Head of caudate nucleus (tissue), 42 donors: ENCODE measurements at regions not wholly inside any gene's neighbourhood (a gene's known extent, or its start where the extent isn't known, plus 50 kb on each side); places are given as distances from the start of the nearest gene placed in this dataset.
A peak's percentile ranks its signal among the peaks of the same experiment; 100 is the strongest.

Experiments
- DNase-seq, 42 donors: peaks; one replicate each; pipeline versions ENCODE4 v3.0.0 to v3.0.0-alpha.2; 2020 to 2021; ENCODE audit warnings: mixed read lengths in 7 of 42
- intact Hi-C: fragments of 100-400 bp; cut with DNase I; formaldehyde crosslinking; loops from one replicate; pipeline ENCODE4 v1.15.0; 2022

DNA sequence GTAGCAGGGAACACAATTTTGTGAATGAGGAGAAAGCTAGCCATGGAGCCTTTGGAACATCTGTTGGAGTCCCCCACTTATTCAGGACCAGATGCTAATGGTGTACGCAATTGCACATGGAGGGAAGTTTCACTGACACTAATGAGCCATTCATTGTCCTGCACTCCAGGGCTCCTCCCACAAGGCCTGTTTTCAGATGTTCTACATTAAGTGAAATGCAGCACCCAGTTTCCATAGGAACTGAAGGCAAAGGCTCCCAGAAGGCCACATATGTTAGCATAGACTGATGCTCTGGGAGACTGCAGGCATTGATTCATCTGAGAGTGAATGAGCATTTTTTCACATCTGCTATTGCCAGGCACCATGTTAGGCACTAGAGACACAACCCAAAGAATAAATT, 399.5 kb downstream of the ETS1 start:
- DNase-seq, result no peak
- intact Hi-C loops, result no loop called here

- DNase-seq, result no peak
- intact Hi-C loops, result no loop called here
Measured at GRCh38 chr11:128187377-128187776, 400.0 kb downstream of the ETS1 start.

DNA sequence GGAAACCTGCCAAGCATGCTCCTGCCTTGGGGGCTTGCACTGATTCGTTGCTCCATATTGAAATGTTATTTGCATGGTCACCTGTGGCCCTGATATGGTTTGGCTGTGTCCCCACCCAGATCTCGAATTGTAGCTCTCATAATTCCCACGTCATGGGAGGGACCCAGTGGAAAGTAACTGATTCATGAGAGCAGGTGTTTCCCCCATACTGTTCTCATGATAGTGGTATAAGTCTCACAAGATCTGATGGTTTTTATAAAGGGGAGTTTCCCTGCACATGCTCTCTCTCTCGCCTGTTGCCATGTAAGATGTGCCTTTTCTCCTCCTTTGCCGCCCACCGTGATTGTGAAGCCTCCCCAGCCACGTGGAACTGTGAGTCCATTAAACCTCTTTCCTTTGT, 402.4 kb downstream of the ETS1 start:
- no peak for DNase-seq
- intact Hi-C loops, result no loop called here

DNA sequence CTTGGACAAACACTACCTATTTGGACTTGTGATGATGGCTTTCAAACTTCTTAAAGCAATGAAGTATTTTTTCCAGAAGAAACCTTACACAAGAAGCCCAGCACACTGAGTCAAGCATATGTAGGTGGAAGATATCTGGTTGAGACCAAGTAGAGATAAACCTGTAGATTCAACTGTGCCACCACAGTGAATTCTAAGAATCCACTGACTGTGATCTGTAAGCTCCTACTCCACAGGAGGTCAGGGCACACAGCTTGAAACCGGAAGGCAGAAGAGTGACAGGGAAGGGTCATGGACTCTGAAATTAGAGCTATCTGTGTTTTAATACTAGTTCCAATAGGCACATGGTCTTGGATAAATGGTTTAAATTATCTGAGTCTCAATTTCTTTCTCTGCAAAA, 404.5 kb downstream of the ETS1 start:
- intact Hi-C loops, result no loop called here
- DNase-seq, result no peak

- intact Hi-C loops, result no loop called here
- DNase-seq, result no peak
Measured at GRCh38 chr11:128181984-128182383, 405.4 kb downstream of the ETS1 start.

DNA sequence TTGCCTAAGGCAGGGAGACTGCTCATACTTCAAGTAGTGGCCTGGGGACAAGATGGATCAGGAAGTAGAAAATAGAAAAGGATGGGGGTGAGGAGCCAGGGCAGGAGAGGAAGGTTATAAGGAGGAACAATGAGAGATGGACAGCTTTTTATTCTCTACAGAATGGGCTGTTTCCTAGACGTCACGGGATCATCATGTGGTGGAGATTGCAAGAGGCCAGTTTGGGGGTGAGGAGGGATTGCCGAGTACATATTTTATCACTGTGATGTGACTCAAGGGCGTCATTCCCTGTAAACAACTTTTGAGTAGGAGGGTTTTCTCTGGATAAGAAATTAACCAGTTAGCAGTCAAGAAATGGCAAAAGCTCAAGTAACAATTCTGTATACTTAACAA, 406.3 kb downstream of the ETS1 start:
- intact Hi-C loops, result no loop called here
- DNase-seq, result no peak

GRCh38 chr11:128180441-128181087, 406.8 kb downstream of the ETS1 start:
- DNase-seq, result no peak
- intact Hi-C loops, result no loop called here

- no peak for DNase-seq
- intact Hi-C loops, result no loop called here
Measured at GRCh38 chr11:128179512-128179911, 407.8 kb downstream of the ETS1 start.

GRCh38 chr11:128179039-128179438, 408.3 kb downstream of the ETS1 start:
- DNase-seq, result no peak
- intact Hi-C loops, result no loop called here

- no peak for DNase-seq
- intact Hi-C loops, result loop anchor here (5.0 kb wide), 2 partner anchors 458 to 658 kb away; no protein-coding TSS in a partner anchor
Measured at GRCh38 chr11:128174465-128175291, 412.7 kb downstream of the ETS1 start.

GRCh38 chr11:128172046-128172878, 415.1 kb downstream of the ETS1 start:
- DNase-seq, result peak; percentile 36 to 94 (median 84)
- intact Hi-C loops, result loop anchor here (5.0 kb wide), 2 partner anchors 460 to 660 kb away; no protein-coding TSS in a partner anchor

DNA sequence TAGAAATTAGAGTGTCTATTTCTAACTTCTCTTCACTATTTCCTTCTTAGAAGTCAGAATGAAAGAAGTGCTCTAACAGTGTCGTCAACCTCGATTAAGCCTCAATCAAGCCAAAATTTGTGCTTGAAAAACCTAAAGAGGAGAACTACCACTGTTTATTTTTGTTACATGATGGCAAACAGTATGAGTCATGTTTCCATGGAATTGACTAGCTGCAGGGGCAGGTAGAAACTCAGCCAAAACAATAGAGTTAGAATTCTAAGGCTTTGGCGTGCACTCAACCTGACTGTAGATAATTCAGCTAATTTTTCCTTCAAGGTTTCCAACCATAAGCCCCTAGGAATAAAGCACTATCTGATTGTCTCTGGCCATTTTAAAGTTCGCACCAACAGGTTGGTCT, 415.9 kb downstream of the ETS1 start:
- DNase-seq, result no peak
- intact Hi-C loops, result loop anchor here (5.0 kb wide), 2 partner anchors 461 to 661 kb away; no protein-coding TSS in a partner anchor

DNA sequence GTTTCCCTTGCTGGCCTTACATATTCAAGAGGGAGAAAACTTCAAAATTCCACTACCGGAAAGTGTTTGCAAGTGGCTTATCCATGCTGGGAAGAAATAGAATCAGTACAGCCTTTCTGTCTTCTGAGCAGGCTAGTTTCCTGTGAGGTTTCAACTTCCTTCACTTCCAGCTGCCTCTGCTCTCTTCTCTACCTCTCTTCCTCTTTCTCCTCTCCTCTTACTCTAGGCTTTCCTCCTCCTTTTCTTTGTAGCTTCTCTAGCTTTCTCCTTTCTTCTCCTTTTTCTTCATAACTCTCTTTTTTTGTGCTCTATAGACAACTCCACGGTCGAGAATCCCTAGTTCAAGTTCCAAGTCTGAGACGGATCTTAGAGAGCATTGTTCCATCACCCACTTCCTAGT, 421.8 kb downstream of the ETS1 start:
- intact Hi-C loops, result loop anchor here (10.0 kb wide), 1 partner anchor 289 kb away; no protein-coding TSS in a partner anchor
- no peak for DNase-seq

GRCh38 chr11:128164080-128164741, 423.1 kb downstream of the ETS1 start:
- intact Hi-C loops, result loop anchor here (10.0 kb wide), 1 partner anchor 291 kb away; no protein-coding TSS in a partner anchor
- DNase-seq, result no peak

GRCh38 chr11:128161994-128162393, 425.4 kb downstream of the ETS1 start:
- intact Hi-C loops, result loop anchor here (10.0 kb wide), 1 partner anchor 293 kb away; no protein-coding TSS in a partner anchor
- no peak for DNase-seq

GRCh38 chr11:128161436-128161835, 425.9 kb downstream of the ETS1 start:
- no peak for DNase-seq
- intact Hi-C loops, result loop anchor here (10.0 kb wide), 1 partner anchor 293 kb away; no protein-coding TSS in a partner anchor

DNA sequence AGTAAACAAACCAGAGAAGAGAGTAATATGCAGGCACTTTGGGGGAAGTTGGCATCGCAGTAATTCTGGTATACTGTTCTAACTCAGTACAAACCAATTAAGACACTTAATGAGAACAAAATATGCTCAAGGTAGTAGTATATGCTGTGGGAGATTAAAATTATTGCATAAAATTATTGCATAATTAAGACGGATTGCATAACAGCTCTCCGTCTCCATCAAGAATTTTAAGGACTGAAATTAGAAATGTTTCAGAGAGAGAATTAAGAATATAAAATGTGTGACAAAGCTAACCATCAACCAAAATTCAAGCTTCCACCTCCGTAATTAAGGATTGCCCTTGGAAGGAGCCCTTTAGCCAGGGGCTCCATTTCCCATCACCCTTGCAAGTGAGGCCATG, 428.5 kb downstream of the ETS1 start:
- DNase-seq, result no peak
- intact Hi-C loops, result no loop called here

GRCh38 chr11:128157423-128158298, 429.7 kb downstream of the ETS1 start:
- intact Hi-C loops, result no loop called here
- DNase-seq, result peak in 26 of 42 donors; percentile 11 to 78 (median 35)
